Sigmoid colon (tissue), 4 donors: ENCODE measurements at regions not wholly inside any gene's neighbourhood (a gene's known extent, or its start where the extent isn't known, plus 50 kb on each side); places are given as distances from the start of the nearest gene placed in this dataset.

Source experiments
- CTCF ChIP-seq, 4 experiments: fragments of 450-650 bp in 3 of 4; fragments of 200-600 bp in 1 of 4; IDR thresholded peaks; one replicate each; pipeline ENCODE4 v1.5.1; 2016 to 2019; ENCODE audit warnings: antibody characterized with exemption in 4 of 4, mild to moderate bottlenecking in 3 of 4, moderate library complexity in 2 of 4
- EP300 ChIP-seq, 4 donors: sonication (generic); formaldehyde crosslinking; IDR thresholded peaks; one replicate each; pipeline ENCODE4 v1.6.1; 2017; ENCODE audit warnings: antibody characterized with exemption in 4 of 4
- POLR2A ChIP-seq, 2 donors: fragments of 450-650 bp; IDR thresholded peaks; one replicate each; pipeline ENCODE4 v1.6.1; 2016; ENCODE audit warnings: antibody characterized with exemption in 2 of 2, mild to moderate bottlenecking in 2 of 2, moderate library complexity in 2 of 2
- POLR2AphosphoS5 ChIP-seq, 4 donors: sonication (generic); formaldehyde crosslinking; IDR thresholded peaks; one replicate each; pipeline ENCODE4 v1.6.1; 2017; ENCODE audit warnings: antibody characterized with exemption in 4 of 4

- no peak for TF ChIP-seq CTCF (IDR thresholded peaks at IDR 0.05)
- TF ChIP-seq POLR2A (IDR thresholded peaks at IDR 0.05) = no peak
- no peak for TF ChIP-seq EP300 (IDR thresholded peaks at IDR 0.05)
- no peak for TF ChIP-seq POLR2AphosphoS5 (IDR thresholded peaks at IDR 0.05)
Measured at GRCh38 chr13:63691474-63691873, 2275.8 kb upstream of the PCDH20 start.
